SU-DHL-6 (cell line): ENCODE measurements at regions not wholly inside any gene's neighbourhood (a gene's known extent, or its start where the extent isn't known, plus 50 kb on each side); places are given as distances from the start of the nearest gene placed in this dataset.

ENCODE experiments used
- H2AFZ ChIP-seq: fragments of 200-600 bp; sonication (generic); 2 replicates; pipeline ENCODE4 v1.6.1; 2014; ENCODE audit warnings: low read depth, mild to moderate bottlenecking, moderate library complexity, mixed read lengths, antibody characterized with exemption, low read length; ENCODE audit not compliant: severe bottlenecking
- H3F3A ChIP-seq: fragments of 200-600 bp; shearing (Covaris generic); 2 replicates; pipeline ENCODE4 v1.6.0; 2016; ENCODE audit warnings: antibody characterized with exemption, mild to moderate bottlenecking; ENCODE audit not compliant: insufficient read depth
- H3K27ac ChIP-seq: fragments of 200-600 bp; sonication (generic); 2 replicates; pipeline ENCODE4 v1.5.1; 2016; ENCODE audit warnings: low read depth, mild to moderate bottlenecking, low read length, moderate library complexity, mixed read lengths
- H3K27me3 ChIP-seq: fragments of 200-600 bp; sonication (generic), shearing (Covaris generic); 2 replicates; pipeline ENCODE4 v1.6.0; 2014; ENCODE audit warnings: mild to moderate bottlenecking, low read length
- H3K36me3 ChIP-seq: fragments of 200-600 bp; sonication (generic); 2 replicates; pipeline ENCODE4 v1.6.1; 2014; ENCODE audit warnings: mild to moderate bottlenecking, low read length, mixed read lengths
- H3K4me2 ChIP-seq: fragments of 300-600, 200-600 bp; shearing (Covaris generic), sonication (generic); 2 replicates; pipeline ENCODE4 v1.6.0; 2014; ENCODE audit warnings: low read length, low read depth, mild to moderate bottlenecking; ENCODE audit not compliant: poor library complexity, severe bottlenecking
- H3K4me3 ChIP-seq: fragments of 200-600 bp; sonication (generic); 2 replicates; pipeline ENCODE4 v1.5.1; 2014; ENCODE audit warnings: antibody characterized with exemption, low read length, mild to moderate bottlenecking, mixed read lengths; ENCODE audit not compliant: insufficient read depth, poor library complexity, severe bottlenecking
- H3K79me2 ChIP-seq: fragments of 200-600 bp; sonication (generic); 2 replicates; pipeline ENCODE4 v1.6.1; 2014; ENCODE audit warnings: mild to moderate bottlenecking, low read length, moderate library complexity; ENCODE audit not compliant: insufficient read depth
- H3K9ac ChIP-seq: fragments of 200-600 bp; sonication (generic); 2 replicates; pipeline ENCODE4 v1.7.0; 2014; ENCODE audit warnings: mild to moderate bottlenecking, low read length
- H3K9me2 ChIP-seq: fragments of 200-600 bp; sonication (generic); replicated peaks from 2 replicates; pipeline ENCODE4 v1.6.1; 2014; ENCODE audit warnings: low read length; ENCODE audit not compliant: insufficient read depth
- H3K9me3 ChIP-seq: fragments of 200-600 bp; sonication (generic); 2 replicates; pipeline ENCODE4 v1.6.1; 2014; ENCODE audit warnings: low read length, mixed read lengths; ENCODE audit not compliant: insufficient read depth
- H4K20me1 ChIP-seq: fragments of 200-600 bp; sonication (generic); 2 replicates; pipeline ENCODE4 v1.6.1; 2014; ENCODE audit warnings: low read depth, mild to moderate bottlenecking, antibody characterized with exemption, low read length, moderate library complexity, mixed read lengths
- CTCF ChIP-seq: fragments of 200-600 bp; sonication (generic); IDR thresholded peaks from one replicate; pipeline ENCODE4 v1.5.1; 2017; ENCODE audit warnings: antibody characterized with exemption, mild to moderate bottlenecking, low read length, moderate library complexity; ENCODE audit not compliant: insufficient read depth, poor library complexity, severe bottlenecking
- EZH2phosphoT487 ChIP-seq: fragments of 200-600 bp; sonication (generic), shearing (Covaris generic); conservative IDR thresholded peaks from 2 replicates; pipeline ENCODE4 v1.6.1; 2018; ENCODE audit warnings: mild to moderate bottlenecking, antibody characterized with exemption, low read length, moderate library complexity, mixed read lengths

DNA sequence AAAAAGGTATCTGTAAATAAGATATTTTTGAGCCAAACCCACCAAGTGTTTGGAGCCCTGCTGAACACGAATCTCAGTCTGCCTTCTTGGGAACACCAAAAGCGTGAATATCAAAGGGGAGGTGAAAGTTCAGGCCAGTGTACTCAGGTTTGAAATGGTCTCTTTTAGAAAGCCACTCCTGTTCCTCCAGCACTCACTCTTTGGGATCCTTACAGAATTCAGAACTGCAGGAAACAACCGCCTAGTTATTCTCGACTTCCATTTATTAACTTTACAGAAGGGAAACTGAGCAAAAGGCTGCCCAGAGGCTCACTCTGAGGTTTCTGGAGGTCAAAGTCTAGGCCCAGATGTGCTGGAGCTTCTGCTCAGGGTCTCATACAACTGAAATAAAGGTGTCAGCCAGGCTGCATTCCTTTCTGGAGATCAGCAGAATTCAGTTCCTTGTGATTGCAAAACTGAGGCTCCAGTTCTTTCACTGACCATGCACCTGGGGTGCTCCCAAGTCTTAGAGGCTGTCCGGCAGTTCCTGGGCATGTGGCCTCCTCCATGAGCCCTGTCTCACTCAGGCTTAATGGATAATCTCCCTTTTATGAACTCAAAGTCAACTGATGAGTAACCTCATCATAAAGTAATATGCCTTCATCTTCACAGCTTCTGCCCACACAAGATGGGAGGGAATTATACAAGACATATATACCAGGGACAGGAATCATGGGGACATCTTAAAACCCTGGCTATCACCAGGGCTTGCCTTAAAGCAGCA, 65.5 kb upstream of the TNFAIP3 start:
- H3K27ac ChIP-seq, result no peak overlapping the region
- H3K27me3 ChIP-seq, result no peaks in the 10 kb centered on the region
- no peak overlapping the region for H2AFZ ChIP-seq
- H3K9me3 ChIP-seq, result no peaks in the 10 kb centered on the region
- H4K20me1 ChIP-seq, result no peaks in the 10 kb centered on the region
- no peak overlapping the region for H3K4me3 ChIP-seq
- H3F3A ChIP-seq, result no peaks in the 10 kb centered on the region
- no peak overlapping the region for H3K4me2 ChIP-seq
- H3K79me2 ChIP-seq, result no peaks in the 10 kb centered on the region
- no peaks in the 10 kb centered on the region for H3K36me3 ChIP-seq
- H3K9me2 ChIP-seq, result no peaks in the 10 kb centered on the region
- H3K9ac ChIP-seq, result no peak overlapping the region
- TF ChIP-seq EZH2phosphoT487, result no peak
- no peak for TF ChIP-seq CTCF

GRCh38 chr6:137802408-137803182, 64.5 kb upstream of the TNFAIP3 start:
- Histone ChIP-seq H2AFZ (no peak overlapping the region), H3K4me2 (no peak overlapping the region), H3K27me3 (no peaks in the 10 kb centered on the region), H3K9ac (no peak overlapping the region), H3K36me3 (no peaks in the 10 kb centered on the region), H3F3A (no peaks in the 10 kb centered on the region), H3K9me2 (no peaks in the 10 kb centered on the region), H4K20me1 (no peaks in the 10 kb centered on the region), H3K79me2 (no peaks in the 10 kb centered on the region), H3K4me3 (no peak overlapping the region), H3K27ac (no peak overlapping the region), H3K9me3 (no peaks in the 10 kb centered on the region)
- TF ChIP-seq CTCF, result no peak
- TF ChIP-seq EZH2phosphoT487, result no peak

DNA sequence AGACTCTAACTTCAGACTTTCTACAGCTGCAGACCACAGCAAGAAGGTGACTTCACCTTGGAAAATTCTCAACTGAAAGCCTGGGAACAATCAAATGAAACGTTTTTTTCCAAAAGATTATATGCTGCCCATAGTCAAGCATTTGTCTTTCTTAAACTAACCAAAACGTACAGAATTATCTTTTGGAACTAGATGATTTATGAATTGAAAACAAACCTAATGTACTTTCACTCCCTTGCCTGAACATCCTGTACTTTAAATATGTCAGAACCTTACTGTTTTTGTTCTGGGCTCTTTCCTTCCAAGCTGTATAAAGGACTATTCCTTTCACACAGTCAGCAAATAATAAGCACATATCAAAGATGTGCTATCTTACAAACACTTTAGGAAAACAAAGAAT, 62.4 kb upstream of the TNFAIP3 start:
- no peak overlapping the region for H3K27ac ChIP-seq
- no peak overlapping the region for H2AFZ ChIP-seq
- H3K4me3 ChIP-seq, result no peak overlapping the region
- no peaks in the 10 kb centered on the region for H3K27me3 ChIP-seq
- no peak for TF ChIP-seq EZH2phosphoT487
- no peak for TF ChIP-seq CTCF
- H3K9me2 ChIP-seq, result no peaks in the 10 kb centered on the region
- H3K79me2 ChIP-seq, result no peaks in the 10 kb centered on the region
- no peaks in the 10 kb centered on the region for H3F3A ChIP-seq
- H3K4me2 ChIP-seq, result no peak overlapping the region
- H3K9ac ChIP-seq, result no peak overlapping the region
- H3K9me3 ChIP-seq, result no peaks in the 10 kb centered on the region
- no peaks in the 10 kb centered on the region for H4K20me1 ChIP-seq
- no peaks in the 10 kb centered on the region for H3K36me3 ChIP-seq
